Superior temporal gyrus (tissue), 1 donor: ENCODE measurements at regions not wholly inside any gene's neighbourhood (a gene's known extent, or its start where the extent isn't known, plus 50 kb on each side); places are given as distances from the start of the nearest gene placed in this dataset.

Experiments
- DNase-seq: peaks from one replicate; pipeline ENCODE4 v3.0.0-alpha.2; 2016; ENCODE audit errors: extremely low spot score

DNA sequence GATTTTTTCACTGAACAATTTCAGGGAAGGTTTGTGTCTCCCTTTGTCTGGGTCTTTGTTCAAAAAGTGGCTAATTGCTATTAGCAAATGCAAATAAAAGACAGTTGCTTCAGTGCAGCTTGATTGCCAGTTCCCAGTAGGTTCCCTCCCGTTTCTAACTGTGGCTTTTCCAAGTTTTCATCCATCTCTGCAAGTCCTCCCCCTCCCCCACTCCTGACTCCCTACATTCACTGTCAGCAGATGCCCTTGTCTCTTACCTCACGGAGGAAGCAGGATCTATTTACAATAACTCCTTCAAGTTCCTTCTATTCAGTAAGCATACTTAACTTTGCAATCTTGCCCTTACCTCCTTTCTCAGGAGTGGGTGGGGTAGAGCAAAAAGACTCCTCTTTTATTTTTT lies 55.4 kb upstream of the SCEL start:
- DNase-seq = no peak

DNA sequence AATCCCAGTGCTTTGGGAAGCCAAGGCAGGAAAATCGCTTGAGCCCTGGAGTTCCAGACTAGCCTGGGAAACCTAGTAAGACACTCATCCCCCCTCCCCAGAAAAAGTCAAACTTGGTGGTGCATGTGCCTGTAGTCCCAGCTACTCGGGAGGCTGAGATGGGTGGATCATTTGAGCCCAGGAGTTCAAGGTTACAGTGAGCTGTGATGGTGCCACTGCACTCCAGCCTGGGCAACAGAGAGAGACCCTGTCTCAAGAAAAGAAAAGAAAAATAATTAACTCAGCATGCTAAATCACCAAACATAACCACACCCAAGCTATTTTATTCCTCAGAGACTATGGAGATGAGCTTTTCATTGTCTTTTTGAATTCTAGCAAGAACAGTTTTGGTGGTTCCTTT lies 56.2 kb upstream of the SCEL start:
- DNase-seq = no peak

DNA sequence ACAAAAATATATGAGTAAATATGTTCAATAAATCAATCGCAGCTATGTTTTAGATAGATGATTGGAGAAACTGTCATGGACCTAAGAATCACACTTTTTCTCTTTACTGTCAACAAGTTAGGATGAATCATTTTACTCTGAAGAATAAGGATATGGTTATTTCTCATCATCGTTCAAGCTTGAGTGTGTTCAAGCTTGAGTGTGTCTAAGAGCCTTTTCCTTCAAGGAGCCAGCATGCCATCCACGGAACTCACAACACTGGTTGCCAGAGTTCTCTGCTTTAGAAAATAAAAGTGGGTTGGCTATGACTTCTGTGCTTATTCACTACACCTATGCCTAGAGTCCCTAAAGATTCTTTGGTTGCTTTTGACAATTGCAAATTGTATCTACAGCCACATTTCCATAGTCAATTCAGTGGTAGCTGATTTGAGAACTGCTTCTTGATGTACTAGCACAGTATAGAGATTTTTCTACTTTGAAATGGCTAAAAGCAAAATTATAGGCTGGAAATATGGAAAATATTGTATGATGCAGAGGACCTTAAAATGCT lies 58.1 kb upstream of the SCEL start:
- peak; percentile 72 for DNase-seq

DNA sequence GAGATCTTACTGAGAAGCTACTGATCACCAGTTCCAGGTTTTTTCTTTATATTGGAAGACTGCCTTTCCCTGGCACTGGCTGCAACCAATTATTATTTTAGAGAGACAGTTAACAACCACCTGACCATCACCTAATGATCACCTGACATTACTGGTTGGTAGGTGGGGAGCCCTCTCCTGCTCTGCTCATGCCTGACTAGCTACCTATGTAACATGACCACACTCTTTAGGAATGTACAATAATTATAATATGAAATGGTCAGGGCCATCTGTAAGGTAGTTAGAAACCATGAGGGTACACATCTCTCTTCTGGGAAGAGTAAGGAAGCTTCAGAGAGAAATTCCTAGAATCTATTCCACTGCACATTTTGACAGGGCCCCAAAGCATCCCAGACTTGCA lies 59.0 kb upstream of the SCEL start:
- no peak for DNase-seq

DNA sequence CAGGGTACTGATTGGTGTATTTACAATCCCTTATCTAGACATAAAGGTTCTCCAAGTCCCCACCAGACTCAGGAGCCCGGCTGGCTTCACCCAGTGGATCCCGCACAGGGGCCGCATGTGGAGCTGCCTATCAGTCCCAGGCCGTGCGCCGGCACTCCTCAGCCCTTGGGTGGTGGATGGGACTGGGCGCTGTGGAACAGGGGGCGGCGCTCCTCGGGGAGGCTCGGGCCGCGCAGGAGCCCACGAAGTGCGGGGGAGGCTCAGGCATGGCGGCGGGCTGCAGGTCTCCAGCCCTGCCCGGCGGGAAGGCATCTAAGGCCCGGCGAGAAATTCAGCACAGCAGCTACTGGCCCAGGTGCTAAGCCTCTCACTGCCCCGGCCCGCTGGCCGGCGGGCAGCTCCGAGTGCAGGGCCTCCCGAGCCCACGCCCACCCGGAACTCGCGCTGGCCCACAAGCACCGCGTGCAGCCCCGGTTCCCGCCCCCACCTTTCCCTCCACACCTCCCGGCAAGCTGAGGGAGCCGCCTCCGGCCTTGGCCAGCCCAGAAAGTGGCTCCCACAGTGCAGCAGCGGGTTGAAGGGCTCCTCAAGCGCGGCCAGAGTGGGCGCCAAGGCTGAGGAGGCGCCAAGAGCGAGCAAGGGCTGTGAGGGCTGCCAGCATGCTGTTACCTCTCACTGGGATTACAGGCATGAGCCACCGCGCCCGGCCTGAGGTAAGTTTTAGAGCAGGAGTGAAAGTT lies 60.0 kb upstream of the SCEL start:
- DNase-seq = no peak

DNA sequence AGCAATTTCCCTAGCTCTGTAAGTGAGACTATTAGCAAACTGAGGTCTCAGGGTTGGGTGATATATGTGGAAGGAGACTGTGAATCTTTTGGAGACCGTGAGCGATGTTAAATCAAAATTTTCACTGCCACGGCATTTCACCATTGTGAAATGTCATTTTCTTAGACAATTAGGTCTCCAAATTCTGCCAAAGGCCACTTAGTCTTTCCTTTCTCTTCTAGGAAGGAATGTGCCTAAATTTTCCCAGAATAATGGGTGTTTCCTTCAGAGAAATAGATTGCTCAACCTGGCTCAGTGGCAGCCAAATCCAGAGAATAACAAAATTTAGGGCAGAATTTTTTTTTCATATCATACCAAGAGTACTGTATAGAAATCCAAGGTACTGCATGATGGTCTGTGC lies 64.5 kb upstream of the SCEL start:
- no peak for DNase-seq

DNA sequence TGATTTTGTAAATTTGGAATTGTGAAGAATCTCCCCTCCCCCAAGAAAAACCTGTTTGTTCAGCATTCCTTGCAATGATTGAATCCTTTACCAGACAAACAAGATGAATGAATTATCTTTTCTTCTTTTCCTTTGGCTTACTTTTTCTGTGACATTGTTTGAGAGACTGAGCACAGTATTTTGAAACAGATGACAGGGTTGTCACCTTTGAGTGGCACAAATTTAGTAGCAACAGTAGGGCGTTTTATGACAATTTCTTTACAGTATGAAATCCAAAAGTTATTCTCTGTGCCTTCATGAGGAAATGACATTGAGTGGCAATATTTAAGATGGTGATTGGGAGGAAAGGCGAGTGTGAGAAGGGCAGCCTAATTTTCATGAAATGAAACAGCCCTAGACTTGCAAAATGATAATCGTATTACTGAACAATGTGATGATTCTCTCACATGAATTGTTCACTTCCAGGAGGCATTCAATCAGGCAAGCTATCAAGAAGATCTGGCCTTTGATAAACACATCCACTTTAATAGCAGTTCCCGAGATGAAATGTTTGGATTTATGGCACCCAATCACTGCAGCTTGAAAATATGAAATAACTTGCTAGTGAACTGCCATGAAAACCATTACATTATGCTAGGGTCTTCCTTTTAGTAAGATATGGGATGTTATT lies 68.6 kb upstream of the SCEL start:
- no peak for DNase-seq

DNA sequence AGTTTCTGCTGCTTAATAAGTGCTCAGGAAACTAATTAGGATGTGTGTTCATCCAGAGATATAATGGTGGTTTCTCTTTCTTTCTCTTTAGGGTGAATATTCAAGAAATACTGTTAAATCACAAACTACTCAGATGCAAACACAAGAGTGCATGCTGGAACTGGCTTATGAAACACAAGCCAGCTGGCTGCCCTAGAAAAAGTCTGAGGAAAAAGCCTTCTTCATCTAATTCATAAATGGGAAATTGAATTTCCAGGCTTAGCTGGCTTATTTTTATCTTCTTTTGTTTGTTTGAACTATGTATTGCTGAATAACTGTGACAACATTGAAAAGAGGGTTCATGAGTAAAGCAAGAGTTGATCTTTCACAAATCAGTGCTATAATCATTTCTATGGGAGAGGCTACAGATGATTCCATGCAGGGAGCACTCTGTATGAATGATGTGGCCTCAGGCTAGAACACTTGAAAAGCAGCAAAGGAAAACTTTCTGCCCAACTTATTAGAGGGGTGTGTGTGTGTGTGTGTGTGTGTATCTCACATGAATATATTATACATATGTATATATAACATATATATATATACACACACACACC lies 69.8 kb upstream of the SCEL start:
- DNase-seq = peak; percentile 55

DNA sequence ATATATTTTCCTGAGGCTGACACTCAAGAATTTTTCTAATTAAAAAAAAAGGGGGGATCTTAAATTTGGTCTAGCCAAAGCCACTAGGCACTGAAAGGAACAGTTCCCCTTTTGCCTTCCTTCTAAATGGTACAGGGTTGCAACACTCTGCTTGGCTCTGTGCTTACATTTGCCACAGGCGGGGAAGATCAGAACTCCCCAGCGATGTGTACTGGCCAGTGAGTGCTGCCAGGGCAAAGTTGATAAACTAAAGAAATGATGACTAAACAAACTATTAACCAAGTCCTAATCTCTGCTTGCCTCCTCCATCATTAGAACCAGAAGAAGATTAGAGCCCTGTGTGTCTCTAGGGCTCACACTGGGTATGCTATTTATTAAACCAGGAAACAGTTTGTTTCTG lies 75.3 kb upstream of the SCEL start:
- no peak for DNase-seq

DNA sequence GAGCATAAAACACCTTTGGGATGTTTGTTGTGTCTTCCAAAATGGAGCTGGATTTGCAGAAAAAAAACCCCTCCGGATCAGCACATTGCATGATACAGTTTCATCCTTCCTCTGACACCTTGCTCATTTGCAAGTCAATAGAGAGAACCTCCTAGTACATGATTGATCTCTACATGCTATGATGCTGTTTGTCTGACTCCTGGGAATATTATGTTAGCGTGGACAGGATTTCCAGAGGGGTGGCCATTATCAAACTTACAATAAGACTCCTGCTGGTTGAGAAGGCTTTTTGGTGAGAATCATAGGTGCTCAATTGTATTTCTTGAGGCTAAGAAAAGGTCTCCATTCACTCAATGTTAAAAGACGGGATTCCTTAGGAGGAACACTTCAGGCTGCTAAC lies 75.9 kb upstream of the SCEL start:
- DNase-seq = peak; percentile 28

DNA sequence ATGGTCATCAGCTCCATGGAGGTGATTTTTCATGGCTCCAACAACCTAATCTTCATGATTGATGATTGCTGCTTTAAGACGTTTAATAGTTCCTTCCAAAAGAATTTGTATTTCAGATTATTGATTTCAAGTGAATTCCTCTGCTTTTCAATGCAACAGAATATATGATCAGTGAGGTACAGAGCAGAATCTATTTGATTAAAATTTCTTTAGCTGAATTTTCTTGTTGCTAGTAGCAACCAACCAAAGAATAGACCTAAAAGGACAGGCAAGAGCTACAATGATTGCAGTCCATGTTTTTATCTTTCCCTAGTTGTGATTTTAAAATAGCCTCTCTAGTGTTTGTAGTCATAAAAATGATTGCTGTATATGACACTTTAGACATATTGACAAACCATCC lies 76.8 kb upstream of the SCEL start:
- peak; percentile 30 for DNase-seq

DNA sequence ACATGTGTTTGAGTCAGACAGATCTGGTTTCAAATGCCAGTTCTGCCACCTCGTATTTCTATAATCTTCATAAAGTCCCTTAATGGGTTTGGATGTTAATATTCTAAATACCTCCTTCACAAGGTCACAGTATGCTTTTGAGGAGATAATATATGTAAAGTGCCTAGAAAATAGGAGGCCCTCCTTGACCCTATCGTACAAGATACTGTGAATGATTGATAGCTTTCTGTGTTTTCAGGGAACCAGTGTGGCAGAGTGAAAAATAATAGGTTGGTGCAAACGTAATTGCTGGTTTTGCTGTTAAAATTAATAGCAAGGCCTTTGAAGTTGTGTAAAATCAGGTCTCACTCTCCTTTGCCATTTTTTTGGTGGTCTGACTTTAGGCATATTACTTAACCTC lies 77.5 kb upstream of the SCEL start:
- DNase-seq = no peak

DNA sequence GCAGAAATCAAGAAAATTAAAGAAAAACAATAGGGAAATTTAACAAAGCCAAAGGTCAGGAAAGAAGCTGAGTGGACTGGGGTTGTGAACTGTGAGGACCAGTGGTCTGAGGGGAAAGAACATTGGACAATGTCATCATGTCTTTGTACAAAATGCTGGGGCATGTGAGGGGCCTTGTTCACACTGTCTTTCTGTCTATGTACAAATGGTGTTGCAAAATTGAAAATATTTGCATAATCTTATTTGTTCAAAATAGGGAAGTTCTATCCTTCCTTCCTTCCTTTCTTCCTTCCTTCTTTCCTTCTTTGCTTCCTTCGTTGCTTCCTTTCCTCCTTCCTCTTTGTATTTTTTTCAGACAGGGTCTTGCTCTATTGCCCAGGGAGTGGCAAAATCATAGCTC lies 79.2 kb upstream of the SCEL start:
- DNase-seq = no peak

DNA sequence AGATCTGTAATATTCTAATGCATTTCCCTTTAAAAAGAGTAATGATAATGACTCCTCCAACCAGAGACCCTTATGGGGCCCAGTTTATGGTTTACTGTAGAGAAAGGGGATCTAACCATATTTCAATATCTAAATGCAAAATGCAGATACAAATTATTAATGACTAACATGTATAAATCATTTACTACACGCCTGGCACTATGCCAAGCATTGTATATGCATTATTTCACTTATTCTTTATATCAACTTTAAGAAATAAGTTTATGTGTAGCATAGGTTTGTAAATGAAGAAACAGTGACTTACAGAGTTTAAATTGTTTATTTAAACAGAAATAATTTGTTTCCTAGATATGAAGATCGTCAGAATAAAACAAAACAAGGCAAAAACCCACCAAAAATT lies 86.2 kb upstream of the SCEL start:
- DNase-seq = no peak

DNA sequence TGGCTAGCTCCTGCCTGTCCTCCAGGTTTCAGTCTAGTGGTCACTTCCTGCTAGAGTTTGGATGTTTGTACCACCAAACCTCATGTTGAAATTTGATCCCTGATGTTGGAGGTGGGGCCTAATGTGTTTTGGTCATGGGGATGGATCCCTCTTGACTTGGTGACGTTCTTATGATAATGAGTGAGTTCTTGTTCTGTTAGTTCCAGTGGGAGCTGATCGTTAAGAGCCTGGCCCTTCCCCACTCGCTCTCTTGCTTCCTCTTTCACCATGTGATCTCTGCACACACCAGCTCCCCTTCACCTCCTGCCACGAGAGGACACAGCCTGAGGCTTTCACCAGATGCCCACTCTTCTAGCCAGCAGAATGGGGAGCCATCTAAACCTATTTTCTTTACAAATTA lies 86.8 kb upstream of the SCEL start:
- no peak for DNase-seq

DNA sequence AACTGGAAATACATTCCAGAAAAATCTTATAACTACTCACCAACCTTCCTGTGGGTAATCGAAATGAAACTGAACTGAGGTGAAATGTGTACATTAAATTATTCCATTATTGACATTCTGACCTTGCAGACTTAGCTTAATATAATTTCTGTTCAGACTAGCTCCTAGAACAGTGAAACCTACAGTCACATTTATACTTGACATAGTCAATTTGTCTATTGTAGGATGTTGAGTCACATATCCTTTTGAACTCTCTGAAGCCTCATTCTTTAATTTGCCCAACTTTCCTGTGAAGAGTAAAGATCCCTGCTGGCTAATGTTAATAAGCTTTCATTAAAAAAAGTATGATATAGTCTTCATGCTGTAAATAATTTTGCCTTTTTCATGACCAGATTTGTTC lies 92.0 kb upstream of the SCEL start:
- no peak for DNase-seq

DNA sequence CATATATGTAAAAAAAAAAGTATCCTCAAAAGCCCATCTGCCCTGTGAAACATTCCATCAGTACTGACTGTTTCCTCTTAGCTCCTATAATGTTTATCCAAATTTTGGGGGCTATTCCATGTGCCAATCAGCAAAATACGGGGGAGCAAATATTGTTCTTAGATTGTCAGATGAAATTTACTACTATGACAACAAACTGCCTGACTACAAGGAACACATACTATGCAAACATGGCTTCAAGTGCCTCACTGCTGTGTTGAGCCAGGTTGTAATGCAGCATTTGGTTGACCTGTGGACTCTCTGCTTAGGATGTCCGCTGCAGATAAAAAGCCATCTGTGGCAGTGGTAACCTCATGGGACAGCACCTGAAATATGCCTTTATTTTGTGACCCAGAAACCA lies 98.2 kb upstream of the SCEL start:
- DNase-seq = no peak

DNA sequence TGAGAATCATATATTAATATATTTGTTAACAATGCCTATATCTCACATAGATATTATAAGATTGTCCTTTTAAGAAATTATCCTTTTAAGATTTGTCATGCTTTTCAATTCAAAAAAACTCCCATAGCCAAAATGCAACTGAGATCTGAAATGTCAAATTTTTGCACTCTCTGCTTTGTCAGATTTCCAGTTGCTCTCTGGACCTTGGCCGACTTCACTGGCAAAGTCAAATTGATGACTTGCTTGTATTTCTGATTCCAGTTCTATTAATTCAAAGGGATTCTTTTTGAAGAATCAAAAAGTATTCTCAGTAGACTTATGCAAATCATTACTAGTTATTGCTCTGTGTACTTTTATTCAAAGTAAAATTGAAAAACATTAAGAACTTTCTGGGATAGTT lies 101.2 kb upstream of the SCEL start:
- no peak for DNase-seq

DNA sequence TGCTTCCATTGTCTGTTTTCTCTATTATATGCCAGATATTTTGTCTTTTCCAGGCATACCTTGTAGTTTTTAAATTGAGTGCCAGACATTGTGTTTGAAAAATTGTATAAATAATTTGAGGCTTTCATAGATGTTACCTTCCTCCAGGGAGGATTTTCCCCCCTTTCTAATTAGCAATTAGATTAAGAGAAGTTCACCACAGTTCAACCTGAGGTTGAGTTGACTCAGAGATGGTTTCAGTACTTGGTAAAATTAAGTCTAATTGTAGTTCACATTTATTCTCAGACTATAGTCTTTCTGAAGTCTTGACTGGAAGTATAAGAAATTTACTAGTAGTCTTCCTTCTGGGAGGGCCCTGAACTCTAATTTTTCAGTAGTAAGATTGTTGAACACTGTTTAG lies 104.1 kb upstream of the SCEL start:
- DNase-seq = no peak

DNA sequence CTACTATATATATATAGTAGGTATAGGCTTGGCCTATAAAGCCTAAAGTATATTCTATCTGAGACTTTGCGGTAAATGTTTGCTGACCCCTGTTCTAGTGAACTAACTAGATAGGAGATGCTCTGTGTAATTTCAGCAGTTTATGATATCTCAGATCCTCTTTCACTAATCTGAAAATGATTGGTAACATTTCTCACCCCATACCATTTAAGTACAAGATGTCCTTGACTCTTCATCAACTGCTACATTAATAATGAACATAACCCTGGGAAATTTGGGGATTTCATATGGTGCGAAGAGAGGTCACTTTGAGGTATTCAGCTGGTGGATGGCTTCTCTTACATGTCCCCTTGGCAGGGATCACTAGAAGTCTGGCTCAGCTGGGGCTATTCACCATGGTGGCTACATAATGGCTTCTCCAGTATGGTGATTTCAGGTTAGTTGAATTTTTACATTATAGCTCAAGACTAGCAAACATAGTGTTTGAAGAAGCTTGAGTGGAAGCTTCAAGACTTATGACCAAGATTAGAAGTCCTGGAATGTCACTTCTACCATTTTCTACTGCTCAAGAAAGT lies 103.6 kb upstream of the MYCBP2 start:
- no peak for DNase-seq

DNA sequence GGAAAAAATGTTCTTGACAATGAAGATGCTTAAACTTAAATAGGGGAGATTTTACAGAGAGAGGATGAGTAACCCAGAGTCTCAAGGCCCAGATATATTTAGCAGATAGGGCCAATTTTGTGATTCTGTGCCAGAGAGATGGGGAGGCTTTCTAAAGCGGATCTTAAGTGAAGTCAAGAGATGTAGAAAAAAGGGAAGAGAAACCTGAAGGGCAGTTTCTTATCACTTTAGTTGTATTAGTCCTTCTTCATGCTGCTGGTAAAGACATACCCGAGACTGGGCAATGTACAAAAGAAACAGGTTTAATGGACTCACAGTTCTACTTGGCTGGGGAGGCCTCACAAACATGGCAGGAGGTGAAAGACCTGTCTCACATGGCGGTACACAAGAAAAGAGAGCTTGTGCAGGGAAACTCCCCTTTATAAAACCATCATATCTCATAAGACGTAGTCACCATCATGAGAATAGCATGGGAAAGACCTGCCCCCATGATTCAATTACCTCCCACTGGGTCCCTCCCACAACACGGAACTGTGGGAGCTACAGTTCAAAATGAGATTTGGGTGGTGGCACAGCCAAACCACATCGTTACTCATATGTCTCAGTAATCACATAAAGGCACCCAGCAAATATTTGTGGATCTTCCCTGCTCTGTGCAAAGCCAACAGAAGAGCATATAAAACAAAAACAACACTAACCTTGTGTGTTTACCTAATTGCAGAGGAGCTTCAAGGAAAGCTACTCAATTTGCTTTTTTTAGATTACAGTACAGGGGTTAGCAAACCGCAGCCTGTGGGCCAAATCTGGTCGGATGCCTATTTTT lies 102.6 kb upstream of the MYCBP2 start:
- DNase-seq = no peak

DNA sequence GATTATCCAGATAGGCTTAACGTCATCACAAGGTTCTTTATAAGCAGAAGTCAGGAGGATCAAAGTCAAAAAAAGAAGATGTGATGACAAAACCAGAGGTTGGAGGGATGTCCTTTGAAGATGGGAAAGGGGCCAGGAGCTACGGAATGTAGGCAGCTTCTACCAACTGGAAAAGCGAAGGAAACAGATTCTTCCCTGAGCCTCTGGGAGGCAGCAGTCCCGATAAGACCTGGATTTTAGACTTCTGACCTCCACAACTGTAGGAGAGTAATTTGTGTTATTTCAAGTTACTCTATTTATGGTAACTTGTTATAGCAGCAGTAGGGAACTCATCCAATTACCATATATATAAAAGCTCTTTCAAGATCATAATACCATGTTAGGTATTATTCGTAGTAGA lies 98.8 kb upstream of the MYCBP2 start:
- DNase-seq = no peak
